ENCODE measurements at regions not wholly inside any gene's neighbourhood (a gene's known extent, or its start where the extent isn't known, plus 50 kb on each side); places are given as distances from the start of the nearest gene placed in this dataset.

DNA sequence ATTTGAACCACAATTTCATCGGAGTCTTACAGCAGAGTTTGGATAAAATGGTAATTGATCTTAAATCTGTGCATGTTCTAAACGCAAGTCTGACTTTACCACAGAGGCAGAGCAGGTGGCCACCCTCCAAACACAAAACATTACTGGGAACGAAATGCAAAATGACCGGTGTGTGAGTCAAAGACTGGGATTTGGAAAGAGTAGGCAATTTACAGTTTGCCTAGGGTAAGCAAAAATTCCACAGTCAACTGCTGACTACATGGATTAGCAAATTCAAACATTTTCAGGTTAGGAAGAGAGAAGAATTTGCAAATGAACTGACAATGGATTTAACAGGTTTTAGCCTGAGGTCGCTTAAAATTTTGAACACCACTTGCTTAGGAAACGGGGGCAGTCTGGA lies 444.4 kb downstream of the HDGFL1 start:
- Histone ChIP-seq H3K4me1 (ENCODE audit: control insufficient read depth, low read length) (no peaks in the 10 kb centered on the region), H3K27ac (ENCODE audit: low read depth, low read length) (no peak overlapping the region), H3K9me3 (ENCODE audit: control insufficient read depth, insufficient read depth, low read length) (no peaks in the 10 kb centered on the region), H3K27me3 (ENCODE audit: control insufficient read depth, low read length) (no peaks in the 10 kb centered on the region), H3K79me2 (ENCODE audit: control insufficient read depth, low read length) (no peaks in the 10 kb centered on the region), H3K4me2 (ENCODE audit: low read length) (no peak overlapping the region), H3F3A (ENCODE audit: control insufficient read depth, insufficient read depth) (no peaks in the 10 kb centered on the region), H3K36me3 (ENCODE audit: control insufficient read depth, low read length) (no peaks in the 10 kb centered on the region), H3K4me3 (ENCODE audit: low read length) (no peak overlapping the region), H3K9me2 (replicated peaks; ENCODE audit: control insufficient read depth, low read length) (no peaks in the 10 kb centered on the region), H4K20me1 (ENCODE audit: control insufficient read depth, insufficient read depth, low read depth, low read length) (no peaks in the 10 kb centered on the region)
- TF ChIP-seq, protein P1, sequence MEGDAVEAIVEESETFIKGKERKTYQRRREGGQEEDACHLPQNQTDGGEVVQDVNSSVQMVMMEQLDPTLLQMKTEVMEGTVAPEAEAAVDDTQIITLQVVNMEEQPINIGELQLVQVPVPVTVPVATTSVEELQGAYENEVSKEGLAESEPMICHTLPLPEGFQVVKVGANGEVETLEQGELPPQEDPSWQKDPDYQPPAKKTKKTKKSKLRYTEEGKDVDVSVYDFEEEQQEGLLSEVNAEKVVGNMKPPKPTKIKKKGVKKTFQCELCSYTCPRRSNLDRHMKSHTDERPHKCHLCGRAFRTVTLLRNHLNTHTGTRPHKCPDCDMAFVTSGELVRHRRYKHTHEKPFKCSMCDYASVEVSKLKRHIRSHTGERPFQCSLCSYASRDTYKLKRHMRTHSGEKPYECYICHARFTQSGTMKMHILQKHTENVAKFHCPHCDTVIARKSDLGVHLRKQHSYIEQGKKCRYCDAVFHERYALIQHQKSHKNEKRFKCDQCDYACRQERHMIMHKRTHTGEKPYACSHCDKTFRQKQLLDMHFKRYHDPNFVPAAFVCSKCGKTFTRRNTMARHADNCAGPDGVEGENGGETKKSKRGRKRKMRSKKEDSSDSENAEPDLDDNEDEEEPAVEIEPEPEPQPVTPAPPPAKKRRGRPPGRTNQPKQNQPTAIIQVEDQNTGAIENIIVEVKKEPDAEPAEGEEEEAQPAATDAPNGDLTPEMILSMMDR (IDR thresholded peaks at IDR 0.05; ENCODE audit: low read depth, low read length, poor library complexity, severe bottlenecking): no peak
- no peak for TF ChIP-seq EZH2phosphoT487 (IDR thresholded peaks at IDR 0.05; ENCODE audit: borderline replicate concordance, low read length)

DNA sequence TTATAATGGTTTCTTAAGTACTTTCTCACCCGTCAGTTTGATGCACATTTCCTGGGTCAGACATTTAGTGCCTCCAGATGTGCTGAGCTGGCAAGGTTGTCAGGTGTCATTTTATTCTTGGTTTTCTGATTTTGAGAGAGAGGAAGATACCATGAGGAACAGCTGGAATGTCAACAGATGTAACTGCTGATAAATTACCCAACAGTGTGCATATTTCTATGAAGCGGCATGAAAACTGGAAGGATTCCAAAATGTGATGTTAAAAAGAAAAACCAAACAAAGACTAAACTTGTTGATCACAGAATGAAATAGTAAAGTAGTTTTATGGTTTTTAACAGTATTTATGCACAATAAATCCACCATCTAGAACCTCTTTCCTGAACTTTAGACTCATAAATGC lies 447.3 kb downstream of the HDGFL1 start:
- H3K36me3 ChIP-seq (ENCODE audit: control insufficient read depth, low read length): no peaks in the 10 kb centered on the region
- no peak for TF ChIP-seq EZH2phosphoT487 (IDR thresholded peaks at IDR 0.05; ENCODE audit: borderline replicate concordance, low read length)
- TF ChIP-seq, protein P1 (IDR thresholded peaks at IDR 0.05; ENCODE audit: low read depth, low read length, poor library complexity, severe bottlenecking): no peak

DNA sequence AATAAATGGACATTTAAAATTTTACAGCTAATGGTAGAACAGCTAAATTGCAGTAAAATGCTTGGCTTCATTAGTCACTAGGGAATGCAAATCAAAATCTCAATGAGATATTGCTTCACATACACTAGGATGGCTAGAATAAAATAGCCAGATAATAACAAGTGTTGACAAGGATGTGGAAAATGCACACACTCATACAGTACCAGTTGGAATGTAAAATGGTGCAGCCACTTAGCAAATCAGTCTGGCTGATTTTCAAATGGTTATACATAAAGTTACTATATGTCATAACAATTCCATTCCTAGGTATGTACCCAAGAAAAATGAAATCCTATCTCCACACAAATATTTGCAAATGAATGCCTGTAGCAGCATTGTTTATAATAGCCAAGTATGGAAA lies 452.1 kb downstream of the HDGFL1 start:
- TF ChIP-seq, protein P1 (IDR thresholded peaks at IDR 0.05; ENCODE audit: low read depth, low read length, poor library complexity, severe bottlenecking): no peak
- no peak for TF ChIP-seq EZH2phosphoT487 (IDR thresholded peaks at IDR 0.05; ENCODE audit: borderline replicate concordance, low read length)
- Histone ChIP-seq H3K27ac (ENCODE audit: low read depth, low read length) (no peak overlapping the region), H3K4me2 (ENCODE audit: low read length) (no peak overlapping the region), H4K20me1 (ENCODE audit: control insufficient read depth, insufficient read depth, low read depth, low read length) (no peaks in the 10 kb centered on the region), H3K9me3 (ENCODE audit: control insufficient read depth, insufficient read depth, low read length) (no peaks in the 10 kb centered on the region), H3K4me1 (ENCODE audit: control insufficient read depth, low read length) (no peaks in the 10 kb centered on the region), H3K9me2 (replicated peaks; ENCODE audit: control insufficient read depth, low read length) (no peaks in the 10 kb centered on the region), H3K27me3 (ENCODE audit: control insufficient read depth, low read length) (no peaks in the 10 kb centered on the region), H3F3A (ENCODE audit: control insufficient read depth, insufficient read depth) (no peaks in the 10 kb centered on the region), H3K79me2 (ENCODE audit: control insufficient read depth, low read length) (no peaks in the 10 kb centered on the region), H3K36me3 (ENCODE audit: control insufficient read depth, low read length) (no peaks in the 10 kb centered on the region), H3K4me3 (ENCODE audit: low read length) (no peak overlapping the region)

More for the DNA sequence above, 447.3 kb downstream of the HDGFL1 start:
- no peaks in the 10 kb centered on the region for H3K79me2 ChIP-seq (ENCODE audit: control insufficient read depth, low read length)
- no peak overlapping the region for H3K27ac ChIP-seq (ENCODE audit: low read depth, low read length)
- no peak overlapping the region for H3K4me3 ChIP-seq (ENCODE audit: low read length)
- no peaks in the 10 kb centered on the region for H4K20me1 ChIP-seq (ENCODE audit: control insufficient read depth, insufficient read depth, low read depth, low read length)
- H3F3A ChIP-seq (ENCODE audit: control insufficient read depth, insufficient read depth): no peaks in the 10 kb centered on the region
- no peaks in the 10 kb centered on the region for H3K9me2 ChIP-seq (replicated peaks; ENCODE audit: control insufficient read depth, low read length)
- H3K4me2 ChIP-seq (ENCODE audit: low read length): no peak overlapping the region
- no peaks in the 10 kb centered on the region for H3K4me1 ChIP-seq (ENCODE audit: control insufficient read depth, low read length)
- H3K27me3 ChIP-seq (ENCODE audit: control insufficient read depth, low read length): no peaks in the 10 kb centered on the region
- H3K9me3 ChIP-seq (ENCODE audit: control insufficient read depth, insufficient read depth, low read length): no peaks in the 10 kb centered on the region

DNA sequence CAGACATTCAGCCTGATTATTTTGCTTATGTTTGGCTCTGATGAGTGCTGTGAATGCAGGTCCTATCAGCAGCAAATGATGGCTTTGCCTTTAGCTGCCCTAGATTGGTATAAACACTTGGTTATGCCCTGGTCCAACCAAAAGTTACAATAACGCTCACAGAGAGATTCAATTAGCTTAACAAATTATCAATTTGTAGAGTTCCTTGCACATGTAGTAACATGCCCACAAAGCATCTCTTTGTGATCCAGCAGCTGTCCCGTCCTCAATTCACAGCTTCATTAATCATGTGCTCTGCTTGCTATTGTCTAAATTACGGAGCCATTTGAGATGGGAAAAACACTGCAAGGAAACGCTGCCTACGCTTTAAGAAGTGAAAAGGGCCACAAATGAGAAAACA lies 457.9 kb downstream of the HDGFL1 start:
- TF ChIP-seq EZH2phosphoT487 (IDR thresholded peaks at IDR 0.05; ENCODE audit: borderline replicate concordance, low read length): no peak
- TF ChIP-seq, protein P1 (IDR thresholded peaks at IDR 0.05; ENCODE audit: low read depth, low read length, poor library complexity, severe bottlenecking): no peak
- H3K4me3 ChIP-seq (ENCODE audit: low read length): no peak overlapping the region
- H3K27ac ChIP-seq (ENCODE audit: low read depth, low read length): no peak overlapping the region
- H3K27me3 ChIP-seq (ENCODE audit: control insufficient read depth, low read length): no peaks in the 10 kb centered on the region
- no peaks in the 10 kb centered on the region for H3K4me1 ChIP-seq (ENCODE audit: control insufficient read depth, low read length)
- H3K4me2 ChIP-seq (ENCODE audit: low read length): no peak overlapping the region
- no peaks in the 10 kb centered on the region for H4K20me1 ChIP-seq (ENCODE audit: control insufficient read depth, insufficient read depth, low read depth, low read length)
- no peaks in the 10 kb centered on the region for H3K9me3 ChIP-seq (ENCODE audit: control insufficient read depth, insufficient read depth, low read length)
- no peaks in the 10 kb centered on the region for H3F3A ChIP-seq (ENCODE audit: control insufficient read depth, insufficient read depth)
- H3K9me2 ChIP-seq (replicated peaks; ENCODE audit: control insufficient read depth, low read length): no peaks in the 10 kb centered on the region
- H3K36me3 ChIP-seq (ENCODE audit: control insufficient read depth, low read length): no peaks in the 10 kb centered on the region
- H3K79me2 ChIP-seq (ENCODE audit: control insufficient read depth, low read length): no peaks in the 10 kb centered on the region

Data from DOHH2 (cell line).